Duodenal mucosa (tissue), 2 donors: ENCODE measurements at regions not wholly inside any gene's neighbourhood (a gene's known extent, or its start where the extent isn't known, plus 50 kb on each side); places are given as distances from the start of the nearest gene placed in this dataset.

Source experiments
- H3K27ac ChIP-seq: one replicate; pipeline ENCODE4 v1.7.0; 2013; ENCODE audit warnings: low read depth, low read length
- H3K27me3 ChIP-seq, 2 donors: one replicate each; pipeline ENCODE4 v1.7.0; 2013; ENCODE audit warnings: low read length in 2 of 2, control low read depth in 1 of 2; ENCODE audit not compliant: insufficient read depth in 2 of 2, control insufficient read depth in 1 of 2
- H3K36me3 ChIP-seq, 2 donors: one replicate each; pipeline ENCODE4 v1.7.0; 2013; ENCODE audit warnings: low read length in 2 of 2, control low read depth in 1 of 2; ENCODE audit not compliant: insufficient read depth in 2 of 2, control insufficient read depth in 1 of 2
- H3K4me1 ChIP-seq, 2 donors: one replicate each; pipeline ENCODE4 v1.7.0; 2013; ENCODE audit warnings: low read length in 2 of 2, control low read depth in 1 of 2; ENCODE audit not compliant: insufficient read depth in 2 of 2, control insufficient read depth in 1 of 2
- H3K4me3 ChIP-seq, 2 donors: one replicate each; pipeline ENCODE4 v1.7.0; 2013; ENCODE audit warnings: low read length in 2 of 2, low read depth in 1 of 2
- H3K9ac ChIP-seq, 2 donors: one replicate each; pipeline ENCODE4 v1.7.0; 2013; ENCODE audit warnings: low read length in 2 of 2, low read depth in 1 of 2
- H3K9me3 ChIP-seq, 2 donors: one replicate each; pipeline ENCODE4 v1.7.0; 2013; ENCODE audit warnings: low read length in 2 of 2, control low read depth in 1 of 2; ENCODE audit not compliant: control insufficient read depth in 1 of 2

GRCh38 chr4:189294574-189294973 is 646.1 kb upstream of the FRG1 start:
- H3K9ac ChIP-seq = no peak overlapping the region
- H3K9me3 ChIP-seq = no peaks in the 10 kb centered on the region
- no peak overlapping the region for H3K4me3 ChIP-seq
- no peak overlapping the region for H3K27ac ChIP-seq
- H3K27me3 ChIP-seq = no peaks in the 10 kb centered on the region
- no peaks in the 10 kb centered on the region for H3K4me1 ChIP-seq
- H3K36me3 ChIP-seq = no peaks in the 10 kb centered on the region

- Histone ChIP-seq H3K4me3 (no peak overlapping the region), H3K9ac (no peak overlapping the region), H3K9me3 (peaks cover 0 to 3% of the 10 kb centered on the region in 2 donors), H3K27ac (no peak overlapping the region), H3K4me1 (no peaks in the 10 kb centered on the region), H3K27me3 (no peaks in the 10 kb centered on the region), H3K36me3 (no peaks in the 10 kb centered on the region)
Observed at GRCh38 chr4:189299706-189300105, 641.0 kb upstream of the FRG1 start.

GRCh38 chr4:189301692-189302091 is 639.0 kb upstream of the FRG1 start:
- Histone ChIP-seq H3K36me3 (no peaks in the 10 kb centered on the region), H3K9me3 (peaks cover 0 to 3% of the 10 kb centered on the region in 2 donors), H3K4me1 (no peaks in the 10 kb centered on the region)

DNA sequence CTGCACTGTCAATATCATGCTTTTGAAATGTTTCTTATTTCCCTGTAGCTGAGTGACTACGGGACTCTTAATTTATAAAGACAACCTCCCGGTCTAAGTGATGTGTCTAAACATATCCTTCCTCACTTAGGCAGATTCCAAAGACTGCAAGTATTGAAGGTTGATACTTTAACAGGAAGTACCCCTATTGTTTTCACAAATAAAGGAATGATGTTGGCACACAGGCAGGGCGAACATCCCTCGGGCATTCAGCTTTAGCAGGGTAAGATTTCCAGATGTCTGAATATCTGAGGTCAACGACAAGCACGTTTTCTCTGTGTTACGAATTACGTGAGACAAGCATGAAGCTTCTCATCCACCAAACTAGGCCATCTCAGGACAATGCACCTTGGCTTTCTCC is 638.0 kb upstream of the FRG1 start:
- Histone ChIP-seq H3K4me1 (no peaks in the 10 kb centered on the region), H3K36me3 (no peaks in the 10 kb centered on the region), H3K9me3 (peaks cover 0 to 3% of the 10 kb centered on the region in 2 donors), H3K27ac (no peak overlapping the region), H3K27me3 (no peaks in the 10 kb centered on the region), H3K4me3 (no peak overlapping the region), H3K9ac (no peak overlapping the region)

More at GRCh38 chr4:189301692-189302091, 639.0 kb upstream of the FRG1 start:
- H3K4me3 ChIP-seq = no peak overlapping the region
- no peak overlapping the region for H3K9ac ChIP-seq
- no peak overlapping the region for H3K27ac ChIP-seq
- no peaks in the 10 kb centered on the region for H3K27me3 ChIP-seq

- Histone ChIP-seq H3K27ac (no peak overlapping the region), H3K27me3 (no peaks in the 10 kb centered on the region)
Observed at GRCh38 chr4:189304167-189304566, 636.5 kb upstream of the FRG1 start.

DNA sequence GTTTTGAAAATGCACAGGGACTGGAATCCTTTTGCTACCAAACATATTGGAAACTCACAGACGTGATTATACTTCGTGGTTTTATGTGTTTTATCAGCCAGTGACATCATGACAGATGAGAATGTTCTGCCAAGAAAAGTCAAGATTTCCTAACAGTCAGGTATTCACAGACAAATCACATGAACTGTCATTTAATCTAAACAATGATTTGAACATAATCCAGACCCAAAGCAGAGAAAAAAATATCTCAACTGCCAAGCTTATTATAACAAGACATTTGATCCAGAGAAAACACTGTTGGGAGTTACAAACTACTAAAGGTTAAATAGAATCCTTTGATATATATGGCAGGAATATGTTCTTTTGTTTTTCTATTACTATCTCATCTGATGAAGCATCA is 635.9 kb upstream of the FRG1 start:
- Histone ChIP-seq H3K36me3 (no peaks in the 10 kb centered on the region), H3K9ac (no peak overlapping the region), H3K4me1 (no peaks in the 10 kb centered on the region), H3K27me3 (no peaks in the 10 kb centered on the region), H3K4me3 (no peak overlapping the region), H3K27ac (no peak overlapping the region), H3K9me3 (peaks cover 0 to 3% of the 10 kb centered on the region in 2 donors)

More at GRCh38 chr4:189304167-189304566, 636.5 kb upstream of the FRG1 start:
- H3K9ac ChIP-seq = no peak overlapping the region
- no peak overlapping the region for H3K4me3 ChIP-seq
- H3K9me3 ChIP-seq = peaks cover 0 to 3% of the 10 kb centered on the region in 2 donors
- H3K4me1 ChIP-seq = no peaks in the 10 kb centered on the region
- no peaks in the 10 kb centered on the region for H3K36me3 ChIP-seq

- no peak overlapping the region for H3K27ac ChIP-seq
- no peak overlapping the region for H3K4me3 ChIP-seq
- no peaks in the 10 kb centered on the region for H3K36me3 ChIP-seq
- no peaks in the 10 kb centered on the region for H3K27me3 ChIP-seq
- H3K9me3 ChIP-seq = peaks cover 0 to 3% of the 10 kb centered on the region in 2 donors
- H3K4me1 ChIP-seq = no peaks in the 10 kb centered on the region
- H3K9ac ChIP-seq = no peak overlapping the region
Observed at GRCh38 chr4:189305500-189305899, 635.2 kb upstream of the FRG1 start.

DNA sequence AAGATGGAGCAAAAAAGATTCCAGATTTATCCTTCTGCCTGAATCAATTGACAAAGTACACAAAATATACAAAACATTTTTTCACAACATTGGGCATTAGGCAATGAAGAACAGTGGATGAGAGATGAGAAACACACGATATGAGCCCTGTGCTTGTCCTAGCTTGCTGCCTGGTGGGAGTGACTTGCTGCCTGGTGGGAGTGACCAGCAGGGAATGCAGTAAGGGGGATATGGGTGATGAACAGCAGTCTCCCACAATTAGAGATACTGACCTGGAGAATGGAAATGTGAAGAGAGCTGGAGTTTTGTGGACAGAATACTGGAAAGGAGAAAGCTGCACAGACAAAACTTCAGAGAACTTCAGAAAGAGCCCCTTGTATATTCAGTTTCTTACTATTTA is 629.4 kb upstream of the FRG1 start:
- Histone ChIP-seq H3K9ac (no peak overlapping the region), H3K36me3 (no peaks in the 10 kb centered on the region), H3K27ac (no peak overlapping the region), H3K27me3 (no peaks in the 10 kb centered on the region), H3K4me1 (no peaks in the 10 kb centered on the region), H3K9me3 (no peaks in the 10 kb centered on the region), H3K4me3 (no peak overlapping the region)

DNA sequence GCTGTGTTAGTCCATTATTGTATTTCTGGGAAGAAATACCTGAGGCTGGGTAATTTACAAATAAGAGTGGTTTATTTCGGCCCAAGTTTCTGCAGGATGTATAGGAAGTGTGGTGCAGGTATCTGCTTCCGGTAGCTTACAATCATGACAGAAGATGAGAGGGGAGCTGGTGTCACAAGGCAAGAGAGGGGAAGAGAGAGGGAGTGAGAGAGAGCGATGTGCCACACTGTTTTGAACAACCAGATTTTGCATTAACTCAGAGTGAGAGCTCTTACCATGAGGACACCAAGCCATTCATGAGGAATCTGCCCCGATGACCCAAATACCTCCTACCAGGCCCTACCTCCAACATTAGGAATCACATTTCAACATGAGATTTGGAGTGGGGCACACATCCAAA is 627.6 kb upstream of the FRG1 start:
- Histone ChIP-seq H3K27ac (no peak overlapping the region), H3K27me3 (no peaks in the 10 kb centered on the region), H3K36me3 (no peaks in the 10 kb centered on the region), H3K4me3 (no peak overlapping the region), H3K9ac (no peak overlapping the region), H3K9me3 (no peaks in the 10 kb centered on the region), H3K4me1 (no peaks in the 10 kb centered on the region)

GRCh38 chr4:189313861-189314513 is 626.7 kb upstream of the FRG1 start:
- no peak overlapping the region for H3K27ac ChIP-seq
- H3K9ac ChIP-seq = no peak overlapping the region
- H3K9me3 ChIP-seq = no peaks in the 10 kb centered on the region
- H3K4me3 ChIP-seq = no peak overlapping the region
- H3K27me3 ChIP-seq = no peaks in the 10 kb centered on the region
- no peaks in the 10 kb centered on the region for H3K4me1 ChIP-seq
- H3K36me3 ChIP-seq = no peaks in the 10 kb centered on the region
